DLD1 (cell line): ENCODE measurements at regions not wholly inside any gene's neighbourhood (a gene's known extent, or its start where the extent isn't known, plus 50 kb on each side); places are given as distances from the start of the nearest gene placed in this dataset.

Experiments
- in situ Hi-C: cut with HindIII; loops from 2 replicates; pipeline ENCODE4 v1.10.0; 2017; ENCODE audit warnings: low sequenced_read_pairs

DNA sequence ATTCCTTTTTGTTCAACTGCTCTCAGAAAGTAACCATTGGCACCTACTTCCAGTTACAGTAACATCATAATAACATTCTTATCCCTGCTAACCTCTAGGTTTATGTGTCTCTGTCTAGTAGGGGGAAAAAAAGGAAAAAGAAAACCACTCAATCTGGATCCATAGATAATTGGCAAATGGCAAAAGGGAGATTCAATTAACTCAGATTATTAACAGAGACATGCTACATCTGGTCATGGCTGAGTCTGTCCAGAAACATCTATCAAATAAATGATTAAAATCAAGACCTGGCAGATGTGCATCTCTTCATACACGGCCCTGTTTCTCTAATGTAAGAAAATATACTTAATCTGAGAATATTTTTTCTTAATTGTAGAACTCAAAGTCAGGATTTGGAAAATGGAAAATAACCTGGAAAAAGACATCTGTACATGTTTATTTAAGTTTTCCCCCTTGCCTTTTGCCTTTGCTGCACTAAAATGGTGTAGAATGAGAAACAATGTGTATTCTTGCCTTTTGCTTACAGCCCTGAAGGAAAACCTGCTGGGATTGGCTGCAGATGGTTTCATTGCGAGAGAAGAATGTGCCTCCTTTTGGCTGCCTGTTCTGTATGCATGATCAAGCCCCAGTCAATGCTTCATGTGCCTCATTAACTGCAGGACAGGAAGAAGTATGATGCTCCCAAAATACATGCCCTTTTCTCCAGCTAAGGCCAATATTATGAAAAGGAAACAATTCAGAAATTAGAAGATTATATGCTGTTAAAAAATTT, 921.6 kb upstream of the PCDH20 start:
- in situ Hi-C loops: no loop called here

DNA sequence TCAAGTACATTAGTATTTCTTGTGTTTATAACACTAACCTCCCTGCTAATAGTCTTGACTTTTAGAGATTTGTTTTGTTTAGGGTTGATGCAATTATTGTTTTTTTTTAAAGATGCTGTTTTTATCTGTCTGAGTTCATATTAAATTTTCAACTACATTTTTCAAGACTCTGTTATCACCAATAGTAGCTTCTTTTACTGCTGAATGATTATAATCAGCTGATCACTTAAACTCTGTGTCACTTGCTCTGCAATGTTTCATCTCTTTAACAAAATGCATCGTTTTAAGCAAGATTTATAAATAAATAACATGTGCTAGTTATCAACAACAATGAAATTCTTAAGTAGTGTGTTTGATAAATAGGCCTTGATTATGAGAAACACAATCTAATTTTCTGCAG, 920.9 kb upstream of the PCDH20 start:
- in situ Hi-C loops: no loop called here

DNA sequence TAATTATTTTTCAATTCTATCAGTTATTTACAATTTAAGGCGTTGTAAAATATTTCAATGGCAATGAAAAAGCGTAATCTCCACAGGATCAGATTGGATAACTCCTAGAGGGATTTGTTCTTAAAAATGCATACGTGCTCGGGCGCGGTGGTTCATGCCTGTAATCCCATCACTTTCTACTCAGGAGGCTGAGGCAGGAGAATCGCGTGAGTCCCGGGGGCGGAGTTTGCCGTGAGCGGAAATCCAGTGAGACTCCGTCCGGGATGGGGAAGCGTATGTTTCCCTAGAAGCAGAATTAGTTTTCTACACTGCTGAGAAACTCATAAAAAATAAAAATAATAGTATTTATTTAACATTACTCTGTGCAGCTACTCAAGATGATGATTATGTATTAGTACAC, 917.8 kb upstream of the PCDH20 start:
- in situ Hi-C loops: no loop called here

DNA sequence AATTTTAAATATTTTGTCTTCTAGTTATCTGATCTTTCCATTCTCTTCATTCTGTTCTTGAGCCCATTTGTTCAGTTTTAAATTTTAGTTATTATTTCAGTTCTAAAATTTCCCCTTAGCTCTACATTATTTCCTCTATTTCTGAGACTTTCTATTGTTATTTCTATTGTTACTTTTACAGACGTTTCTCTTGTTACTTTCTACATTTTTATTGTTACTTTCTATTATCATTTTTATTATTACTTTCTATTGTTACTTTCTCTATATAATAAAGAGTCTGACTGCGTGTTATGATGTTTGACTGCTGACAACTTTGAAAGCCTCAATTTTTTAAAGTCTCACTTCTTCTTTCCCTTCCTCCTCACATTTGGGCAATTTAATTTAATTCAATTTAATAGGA, 915.7 kb upstream of the PCDH20 start:
- in situ Hi-C loops: no loop called here

DNA sequence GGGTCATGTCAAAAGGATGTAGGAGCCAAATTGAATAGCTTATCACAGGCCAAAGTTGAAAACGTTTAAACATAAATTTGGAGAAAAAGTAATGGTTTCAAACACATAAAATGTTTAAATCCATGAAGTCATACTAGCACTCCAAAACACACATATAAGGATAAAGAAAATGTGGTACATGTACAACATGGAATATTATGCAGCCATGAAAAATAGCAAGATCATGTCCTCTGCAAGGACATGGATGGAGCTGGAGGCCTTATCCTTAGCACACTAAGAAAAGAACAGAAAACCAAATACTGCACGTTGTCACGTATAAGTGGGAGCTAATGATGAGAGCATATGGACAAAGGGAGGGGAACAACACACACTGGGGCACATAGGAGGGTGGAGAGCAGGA, 911.7 kb upstream of the PCDH20 start:
- in situ Hi-C loops: no loop called here

DNA sequence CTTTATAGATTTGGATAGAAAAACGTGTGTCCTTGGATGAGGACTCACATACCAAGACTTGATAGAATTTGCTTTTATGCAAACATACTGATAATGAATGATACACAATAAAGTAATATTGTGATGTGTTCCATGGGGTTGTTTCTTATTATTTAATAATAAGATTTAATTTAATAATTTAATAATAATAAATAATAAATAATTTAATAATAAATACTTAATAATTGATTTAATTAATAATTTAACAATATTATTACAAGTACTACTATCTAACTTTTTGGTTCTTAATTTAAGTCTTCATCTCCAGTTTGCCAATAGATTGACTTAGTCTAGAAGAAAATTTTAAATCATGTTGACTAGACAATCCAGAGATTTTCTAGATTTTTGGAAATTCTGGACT, 909.2 kb upstream of the PCDH20 start:
- in situ Hi-C loops: no loop called here

DNA sequence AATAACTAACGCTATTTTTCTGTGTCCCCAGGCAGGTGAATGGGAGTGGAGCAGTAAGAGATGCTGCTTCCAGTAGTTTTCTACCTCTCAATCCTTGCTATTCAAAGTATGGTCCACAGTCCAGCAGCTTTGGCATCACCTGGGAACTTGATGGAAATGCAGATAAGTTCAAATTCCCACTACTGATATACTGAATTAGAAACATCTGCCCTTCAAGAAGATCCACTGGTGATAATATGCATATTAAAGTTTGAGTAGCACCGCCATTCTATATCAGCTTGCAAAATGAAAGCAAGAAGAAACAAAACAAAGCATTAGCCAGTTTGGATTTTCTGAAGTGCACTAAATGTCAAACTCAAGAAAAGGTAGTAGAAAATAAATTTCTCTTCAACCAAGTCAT, 906.2 kb upstream of the PCDH20 start:
- in situ Hi-C loops: no loop called here

DNA sequence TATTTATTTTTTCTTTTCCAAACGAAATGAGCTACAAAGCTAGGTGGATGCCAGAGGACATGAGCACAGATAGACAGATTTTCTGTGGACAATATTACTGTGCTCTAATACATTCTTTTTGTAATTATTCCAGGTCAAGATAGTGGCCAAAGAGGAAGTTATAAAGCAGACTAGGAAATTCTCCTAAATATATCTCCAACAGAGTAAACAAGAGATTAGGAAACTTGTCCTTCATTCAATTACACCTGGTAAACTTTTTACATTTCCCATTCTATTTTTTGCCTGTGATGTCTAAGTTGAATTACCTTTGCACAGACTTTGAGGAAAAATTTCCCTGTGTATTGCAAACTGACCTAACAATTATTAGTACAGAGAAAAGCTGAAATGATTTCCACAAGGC, 905.5 kb upstream of the PCDH20 start:
- in situ Hi-C loops: no loop called here

DNA sequence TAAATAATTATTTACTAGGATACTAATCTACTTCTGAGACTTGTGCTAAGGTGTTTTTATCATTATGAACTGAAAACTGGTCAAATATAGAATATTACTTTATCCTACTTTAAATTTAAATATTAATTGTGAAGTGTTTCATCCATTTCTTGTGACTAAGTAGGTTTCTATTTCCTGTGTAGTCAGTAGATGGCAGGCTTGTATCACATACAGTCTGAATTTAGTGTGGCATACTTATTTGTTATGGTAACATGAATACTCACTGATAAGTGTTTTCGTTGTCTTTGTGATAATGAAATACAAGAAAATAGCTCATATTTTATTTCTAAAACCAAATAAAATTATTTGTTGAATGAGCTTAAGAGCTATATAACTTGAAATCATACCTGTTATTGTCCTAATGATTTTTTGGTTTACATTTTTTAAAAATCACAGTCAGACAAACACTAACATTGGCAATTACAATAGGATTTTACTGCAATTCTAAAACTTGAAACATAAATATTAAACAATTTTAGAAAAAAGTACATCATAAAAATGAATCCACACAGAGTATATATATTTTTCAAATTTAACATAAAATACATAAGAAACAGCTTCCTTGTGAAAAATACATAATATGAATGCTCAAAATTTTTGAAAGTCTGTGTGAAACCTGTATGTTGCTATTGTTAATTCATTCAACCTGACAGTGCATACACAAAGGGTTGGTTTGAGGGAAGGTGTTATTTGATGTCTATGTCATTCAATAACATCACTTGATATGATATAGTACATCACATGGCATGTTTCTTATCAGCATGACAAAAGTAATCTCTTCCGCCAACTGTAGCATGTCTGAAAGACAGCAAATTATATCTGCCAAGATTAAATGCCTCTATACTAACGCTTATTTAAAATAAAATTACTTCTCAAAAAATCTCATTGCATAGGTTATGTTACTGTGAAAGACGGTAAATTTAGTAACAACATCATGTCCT, 904.8 kb upstream of the PCDH20 start:
- in situ Hi-C loops: no loop called here

DNA sequence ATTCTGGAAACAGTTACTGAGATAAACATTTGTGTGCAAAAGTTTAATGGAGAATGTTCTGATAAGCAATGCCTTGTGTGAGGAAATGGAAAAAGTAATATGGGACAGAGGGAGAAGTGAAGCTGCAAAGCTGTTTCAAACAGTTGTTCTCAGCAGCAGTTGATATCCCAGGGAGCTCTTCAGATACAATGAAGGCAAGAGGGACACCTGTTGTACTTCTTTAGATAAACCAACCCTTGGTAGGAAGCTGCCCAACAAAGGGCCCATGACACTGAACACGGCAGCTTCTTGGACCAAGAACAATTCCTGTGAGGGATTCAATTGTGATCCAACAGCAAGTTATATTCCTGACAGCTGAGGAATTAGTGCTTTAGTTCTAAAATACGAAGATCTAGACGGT, 894.3 kb upstream of the PCDH20 start:
- in situ Hi-C loops: no loop called here

DNA sequence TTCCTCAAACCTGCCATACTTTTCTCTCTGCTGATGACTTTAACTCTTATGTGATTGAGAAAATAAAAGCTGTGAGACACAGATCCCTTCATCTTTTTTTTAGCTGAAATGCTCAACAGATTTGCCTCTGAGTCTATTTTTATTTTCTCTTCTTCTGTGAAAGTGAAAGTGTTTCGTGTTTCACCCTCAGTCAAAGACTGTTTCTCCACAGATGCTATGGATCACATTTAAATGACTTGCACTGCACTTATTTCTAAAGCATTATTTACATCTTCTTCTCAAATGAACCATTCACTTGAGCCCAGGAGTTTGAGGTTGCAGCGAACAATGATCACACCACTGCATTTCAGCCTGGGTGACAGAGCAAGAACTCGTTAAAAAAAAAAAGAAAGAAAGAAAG, 890.1 kb upstream of the PCDH20 start:
- in situ Hi-C loops: no loop called here

DNA sequence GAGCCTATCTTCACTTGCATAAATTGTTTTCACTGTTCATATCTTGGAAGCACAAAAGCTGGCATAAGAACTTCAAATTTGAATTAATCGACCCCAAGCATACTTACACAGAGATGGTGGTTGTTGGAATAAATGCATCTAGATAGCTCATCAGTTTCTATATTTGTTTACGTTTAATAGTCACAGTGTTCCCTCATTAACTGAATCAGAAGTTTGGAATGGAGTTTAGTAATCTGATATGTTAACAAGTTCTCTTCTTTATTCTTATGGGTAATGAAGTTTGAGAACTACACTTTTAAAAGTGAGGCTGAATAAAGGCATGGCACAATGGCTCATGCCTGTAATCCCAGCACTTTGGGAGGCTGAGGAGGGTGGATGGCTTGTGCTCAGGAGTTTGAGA, 886.7 kb upstream of the PCDH20 start:
- in situ Hi-C loops: no loop called here

DNA sequence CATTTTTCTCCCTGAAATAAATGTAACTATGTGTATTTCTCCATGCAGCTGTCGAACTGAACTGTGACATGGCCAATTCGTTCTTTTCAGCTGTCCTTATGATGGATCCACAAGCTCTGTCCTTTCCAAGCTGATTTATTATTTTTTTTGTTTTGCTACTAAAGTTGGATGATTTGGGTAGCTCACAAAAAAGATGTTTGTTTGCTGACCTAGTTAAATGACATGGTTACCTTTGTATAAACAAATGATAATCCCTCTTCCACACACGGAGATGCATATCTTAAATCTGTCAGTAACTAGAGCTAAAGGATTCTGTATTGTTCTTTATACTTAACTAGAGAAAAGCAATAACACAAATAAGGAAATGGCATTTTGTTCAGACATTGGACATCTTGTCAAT, 884.3 kb upstream of the PCDH20 start:
- in situ Hi-C loops: no loop called here

DNA sequence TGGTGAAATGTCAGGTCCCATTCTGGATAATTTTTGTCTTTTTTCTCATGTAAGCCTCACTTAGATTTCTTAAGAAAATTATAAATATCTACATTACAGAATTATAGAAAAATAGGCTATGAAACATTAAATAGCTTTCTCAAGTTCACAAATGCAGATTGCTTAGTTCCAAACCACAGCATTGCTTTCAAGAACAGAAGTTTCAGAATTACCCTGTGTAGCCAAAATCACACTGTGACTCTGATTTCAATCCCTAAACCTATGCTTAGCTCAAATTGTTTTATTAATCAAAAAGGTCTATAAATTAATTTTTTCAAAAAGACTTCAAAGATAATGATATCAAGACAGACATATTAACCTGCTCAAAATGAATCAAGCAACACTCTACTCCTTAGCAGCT, 881.2 kb upstream of the PCDH20 start:
- in situ Hi-C loops: no loop called here

DNA sequence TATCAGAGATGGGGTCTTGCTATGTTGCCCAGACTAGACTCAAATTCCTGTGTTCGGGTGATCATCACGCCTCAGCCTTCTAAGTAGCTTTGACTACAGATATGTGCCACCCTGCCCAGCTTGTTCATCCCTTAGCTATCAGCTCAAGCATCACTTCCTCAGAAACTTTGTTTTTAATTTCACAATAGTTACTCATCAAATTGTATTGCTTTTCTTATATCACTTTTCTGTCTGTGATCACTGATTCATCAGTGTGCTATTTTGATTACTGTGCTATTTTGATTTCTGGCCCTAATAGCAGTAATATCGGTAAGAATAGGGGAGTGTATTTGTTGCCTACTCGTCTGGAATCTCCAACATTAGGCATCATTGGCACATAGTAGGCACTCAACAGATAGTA, 878.6 kb upstream of the PCDH20 start:
- in situ Hi-C loops: no loop called here

DNA sequence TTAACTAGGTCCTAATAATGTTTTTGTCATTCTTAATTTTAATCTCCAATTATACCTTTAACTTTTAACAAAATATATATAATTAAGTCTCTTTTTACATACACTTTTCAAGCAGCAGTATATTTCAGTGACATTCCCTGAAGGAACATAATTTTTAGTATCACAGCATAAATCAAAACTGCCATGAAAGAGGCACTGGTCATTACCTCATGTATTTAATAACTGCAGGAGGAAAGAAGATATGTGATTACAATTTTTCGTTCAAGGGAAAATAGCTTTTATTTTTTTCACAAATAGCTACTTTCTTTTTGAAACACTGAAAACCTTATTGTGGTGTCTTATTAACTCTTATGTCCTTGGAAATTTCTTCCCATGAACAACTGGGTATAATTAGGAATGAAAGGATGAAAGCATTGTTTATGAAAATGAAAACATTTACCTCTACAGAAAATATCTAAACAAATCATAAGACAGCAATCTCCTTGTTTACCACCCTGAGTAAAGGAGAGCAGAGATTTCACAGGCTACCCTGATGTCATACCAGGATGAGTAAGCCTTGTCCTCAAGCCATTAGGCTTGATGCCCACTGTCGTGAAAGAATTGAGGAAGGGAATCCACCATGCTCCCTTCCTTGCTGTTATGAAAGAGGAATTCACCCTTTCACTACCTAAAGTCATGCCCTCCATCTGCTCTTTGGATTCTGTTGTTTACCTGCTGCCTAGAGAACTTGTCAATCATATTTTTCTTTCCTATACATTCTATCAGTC, 877.2 kb upstream of the PCDH20 start:
- in situ Hi-C loops: no loop called here

DNA sequence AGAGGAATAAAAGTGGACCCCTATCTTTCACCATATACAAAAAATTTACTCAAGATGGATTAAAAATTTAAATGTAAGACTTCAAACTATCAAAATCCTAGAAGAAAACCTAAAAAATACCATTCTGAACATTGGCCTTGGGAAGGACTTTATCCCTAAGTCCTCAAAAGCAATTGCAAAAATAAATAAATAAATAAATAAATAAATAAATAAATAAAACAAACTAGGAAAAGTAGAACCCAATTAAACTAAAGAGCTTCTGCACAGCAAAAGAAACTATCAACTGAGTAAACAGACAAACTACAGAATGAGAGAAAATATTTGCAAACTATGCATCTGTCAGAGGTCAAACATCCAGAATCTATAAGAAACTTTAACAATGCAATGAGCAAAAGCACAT, 874.9 kb upstream of the PCDH20 start:
- in situ Hi-C loops: no loop called here

DNA sequence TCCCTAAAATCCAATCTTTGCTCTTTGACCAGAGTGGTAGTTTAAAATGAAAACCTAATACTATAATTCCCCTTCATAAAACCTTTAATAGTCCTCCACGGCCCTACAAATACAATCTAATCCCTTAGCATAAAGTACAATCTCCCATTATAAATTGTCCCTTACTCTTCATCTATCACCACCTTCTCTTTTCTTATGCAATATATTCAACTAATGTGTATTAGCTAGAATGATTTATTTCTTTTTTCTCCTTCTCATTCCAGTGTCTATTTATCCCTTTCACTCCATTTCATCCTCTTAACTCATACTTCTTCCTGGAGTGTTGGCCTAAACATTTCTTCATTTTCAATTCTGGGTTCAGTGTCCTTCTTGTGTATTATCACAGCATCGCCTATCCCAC, 872.1 kb upstream of the PCDH20 start:
- in situ Hi-C loops: no loop called here

DNA sequence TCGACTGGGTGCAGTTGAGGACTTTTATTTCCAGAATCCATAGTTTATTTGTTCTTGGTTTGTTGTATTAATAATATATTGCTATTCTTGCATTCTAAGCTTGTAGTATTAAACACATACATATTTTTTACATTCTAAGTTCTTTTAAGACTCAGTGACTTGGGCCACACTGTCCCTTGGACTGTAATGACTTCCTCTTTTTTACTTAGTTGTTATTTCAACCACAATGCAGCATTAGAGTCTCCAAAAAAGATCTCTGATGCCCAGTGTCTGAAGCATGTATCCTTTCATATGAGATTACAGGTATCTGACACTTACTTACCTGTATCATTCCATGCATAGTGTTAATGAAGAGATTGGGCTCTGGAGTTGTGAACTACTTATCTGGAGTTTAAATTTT, 864.9 kb upstream of the PCDH20 start:
- in situ Hi-C loops: no loop called here

DNA sequence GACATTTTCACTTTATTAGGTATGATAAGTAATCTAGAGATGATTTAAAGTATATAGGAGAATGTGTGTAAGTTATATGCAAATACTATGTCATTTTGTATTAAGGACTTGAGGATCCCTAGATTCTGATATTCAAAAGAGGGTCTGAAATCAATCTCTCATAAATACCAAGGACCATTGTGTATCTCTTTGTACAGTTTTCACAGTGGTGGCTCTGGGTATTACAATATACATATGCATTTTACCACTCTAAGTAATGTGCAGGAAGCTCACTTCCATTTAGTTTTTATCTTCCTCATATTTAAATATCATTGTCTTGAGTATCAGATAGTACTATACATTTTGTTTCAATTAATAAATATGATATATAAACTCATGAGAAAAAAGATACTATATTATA, 862.6 kb upstream of the PCDH20 start:
- in situ Hi-C loops: no loop called here

DNA sequence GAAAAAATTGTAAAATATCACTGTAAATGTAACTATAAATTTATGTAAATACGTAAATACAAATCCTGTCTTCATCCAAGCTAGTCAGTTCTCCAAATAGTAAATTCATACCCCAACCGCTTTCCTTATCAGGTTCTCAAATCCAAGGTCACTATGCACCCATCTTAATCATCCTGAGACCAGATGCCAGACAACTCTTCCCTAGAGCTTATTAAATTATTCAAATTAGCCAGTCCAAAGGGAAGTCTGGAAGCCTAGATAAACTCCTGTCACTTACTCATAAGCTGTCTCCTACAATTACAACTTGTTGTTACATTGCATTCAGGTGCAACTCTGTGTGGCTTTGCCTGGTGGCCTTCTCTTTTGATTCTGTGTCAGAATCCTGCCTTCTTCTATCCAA, 836.1 kb upstream of the PCDH20 start:
- in situ Hi-C loops: no loop called here
